ENCODE measurements at regions not wholly inside any gene's neighbourhood (a gene's known extent, or its start where the extent isn't known, plus 50 kb on each side); places are given as distances from the start of the nearest gene placed in this dataset.

DNA sequence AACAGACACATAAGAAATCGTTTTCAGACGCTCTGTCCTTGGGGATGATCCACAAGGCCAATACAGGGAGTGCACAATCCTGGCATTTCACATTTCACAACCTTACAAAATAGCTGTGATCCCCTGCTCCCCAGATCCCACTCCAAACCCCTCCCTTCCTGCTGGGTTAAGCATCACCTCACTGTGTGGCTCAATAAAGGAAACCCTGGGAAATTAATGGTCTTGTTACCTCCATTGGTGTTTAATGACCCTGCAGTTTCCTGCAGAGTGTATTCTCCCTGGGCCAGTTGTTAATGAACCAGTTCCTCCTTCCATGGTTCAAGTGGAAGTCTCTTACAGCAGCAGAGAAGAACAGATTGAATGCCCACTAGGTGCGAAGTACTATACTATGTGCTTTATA is 334.7 kb downstream of the OMA1 start:
- no peak overlapping the region for H3K27ac ChIP-seq (ENCODE audit: control insufficient read depth, insufficient read depth)
- intact Hi-C loops (cut with micrococcal nuclease; ENCODE audit: unreplicated experiment) (no loop called here), in situ Hi-C loops (cut with MboI) (no loop called here)
- DNase-seq (ENCODE audit: low read depth, low spot score), result no peak
- no peaks in the 10 kb centered on the region for H3K4me1 ChIP-seq (ENCODE audit: control insufficient read depth, insufficient read depth, low read length)
- H3K4me2 ChIP-seq (ENCODE audit: control insufficient read depth, insufficient read depth), result no peak overlapping the region
- H3K9ac ChIP-seq (ENCODE audit: control insufficient read depth, insufficient read depth, low read length), result no peak overlapping the region
- no peak for TF ChIP-seq TCF7 (IDR thresholded peaks at IDR 0.05; ENCODE audit: borderline replicate concordance)
- no peak for TF ChIP-seq ZNF274 (IDR thresholded peaks at IDR 0.05; ENCODE audit: insufficient read depth, insufficient read length)
- no peak for TF ChIP-seq ZNF384 (IDR thresholded peaks at IDR 0.05; ENCODE audit: borderline replicate concordance, low read depth, low read length)
- TF ChIP-seq, protein P1, sequence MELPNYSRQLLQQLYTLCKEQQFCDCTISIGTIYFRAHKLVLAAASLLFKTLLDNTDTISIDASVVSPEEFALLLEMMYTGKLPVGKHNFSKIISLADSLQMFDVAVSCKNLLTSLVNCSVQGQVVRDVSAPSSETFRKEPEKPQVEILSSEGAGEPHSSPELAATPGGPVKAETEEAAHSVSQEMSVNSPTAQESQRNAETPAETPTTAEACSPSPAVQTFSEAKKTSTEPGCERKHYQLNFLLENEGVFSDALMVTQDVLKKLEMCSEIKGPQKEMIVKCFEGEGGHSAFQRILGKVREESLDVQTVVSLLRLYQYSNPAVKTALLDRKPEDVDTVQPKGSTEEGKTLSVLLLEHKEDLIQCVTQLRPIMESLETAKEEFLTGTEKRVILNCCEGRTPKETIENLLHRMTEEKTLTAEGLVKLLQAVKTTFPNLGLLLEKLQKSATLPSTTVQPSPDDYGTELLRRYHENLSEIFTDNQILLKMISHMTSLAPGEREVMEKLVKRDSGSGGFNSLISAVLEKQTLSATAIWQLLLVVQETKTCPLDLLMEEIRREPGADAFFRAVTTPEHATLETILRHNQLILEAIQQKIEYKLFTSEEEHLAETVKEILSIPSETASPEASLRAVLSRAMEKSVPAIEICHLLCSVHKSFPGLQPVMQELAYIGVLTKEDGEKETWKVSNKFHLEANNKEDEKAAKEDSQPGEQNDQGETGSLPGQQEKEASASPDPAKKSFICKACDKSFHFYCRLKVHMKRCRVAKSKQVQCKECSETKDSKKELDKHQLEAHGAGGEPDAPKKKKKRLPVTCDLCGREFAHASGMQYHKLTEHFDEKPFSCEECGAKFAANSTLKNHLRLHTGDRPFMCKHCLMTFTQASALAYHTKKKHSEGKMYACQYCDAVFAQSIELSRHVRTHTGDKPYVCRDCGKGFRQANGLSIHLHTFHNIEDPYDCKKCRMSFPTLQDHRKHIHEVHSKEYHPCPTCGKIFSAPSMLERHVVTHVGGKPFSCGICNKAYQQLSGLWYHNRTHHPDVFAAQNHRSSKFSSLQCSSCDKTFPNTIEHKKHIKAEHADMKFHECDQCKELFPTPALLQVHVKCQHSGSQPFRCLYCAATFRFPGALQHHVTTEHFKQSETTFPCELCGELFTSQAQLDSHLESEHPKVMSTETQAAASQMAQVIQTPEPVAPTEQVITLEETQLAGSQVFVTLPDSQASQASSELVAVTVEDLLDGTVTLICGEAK (IDR thresholded peaks at IDR 0.05; ENCODE audit: borderline replicate concordance), result no peak
- TF ChIP-seq RAD21 (IDR thresholded peaks at IDR 0.05; ENCODE audit: insufficient read depth, low read depth, low read length), result no peak
- FAIRE-seq, result no peak
- ChIA-PET POLR2A (no interaction called here), CTCF (no interaction called here), RAD21 (ENCODE audit: unreplicated experiment) (no interaction called here), SMC1A (ENCODE audit: uncharacterized antibody, unreplicated experiment) (no interaction called here)
- no peak for ATAC-seq
- no peak overlapping the region for H3K4me3 ChIP-seq
- no peaks in the 10 kb centered on the region for H3K27me3 ChIP-seq (replicated peaks in 1 of 2; ENCODE audit: control insufficient read depth in 2 of 2, insufficient read depth in 2 of 2, low read length in 1 of 2)
- no peak overlapping the region for H2AFZ ChIP-seq (ENCODE audit: control insufficient read depth, low read depth, low read length)
- H3K79me2 ChIP-seq (ENCODE audit: control insufficient read depth, insufficient read depth, low read length), result no peaks in the 10 kb centered on the region
- no peaks in the 10 kb centered on the region for H3K36me3 ChIP-seq (ENCODE audit: control insufficient read depth in 2 of 2, insufficient read depth in 2 of 2, low read length in 1 of 2)
- no TSS peak for BruUV-seq (replicated peaks)
- no peaks in the 10 kb centered on the region; the same call in 2 of the 3 replicates for H3K9me3 ChIP-seq (replicated peaks; ENCODE audit: control insufficient read depth, insufficient read depth, low read length)
- 2% methylated on average over 3 of the region's 3 CpGs for WGBS (ENCODE audit: insufficient coverage, insufficient replicate concordance, low lambda C conversion rate, missing lambda C conversion rate)
- no peaks in the 10 kb centered on the region for H4K20me1 ChIP-seq (ENCODE audit: control insufficient read depth, insufficient read depth)

Measured in GM12878 (cell line).